ACC112 (cell line): ENCODE measurements at regions not wholly inside any gene's neighbourhood (a gene's known extent, or its start where the extent isn't known, plus 50 kb on each side); places are given as distances from the start of the nearest gene placed in this dataset.

Experiments used
- H2AFZ ChIP-seq: fragments of 200-600 bp; sonication (generic); one replicate; pipeline ENCODE4 v1.6.0; 2017; ENCODE audit warnings: antibody characterized with exemption, low read length; ENCODE audit not compliant: unreplicated experiment
- H3K27ac ChIP-seq: fragments of 200-600 bp; sonication (generic); 2 replicates; pipeline ENCODE4 v1.5.1; 2014; ENCODE audit warnings: low read depth, mild to moderate bottlenecking, antibody characterized with exemption, low read length, moderate library complexity
- H3K27me3 ChIP-seq: fragments of 200-600 bp; sonication (generic); 2 replicates; pipeline ENCODE4 v1.6.1; 2014; ENCODE audit warnings: mild to moderate bottlenecking, antibody characterized with exemption, low read length, moderate library complexity, mixed read lengths; ENCODE audit not compliant: insufficient read depth
- H3K36me3 ChIP-seq: fragments of 200-600 bp; sonication (generic); 2 replicates; pipeline ENCODE4 v1.6.1; 2016; ENCODE audit warnings: mild to moderate bottlenecking, antibody characterized with exemption, low read length, moderate library complexity, mixed read lengths; ENCODE audit not compliant: insufficient read depth
- H3K4me1 ChIP-seq: fragments of 200-600 bp; sonication (generic); one replicate; pipeline ENCODE4 v1.6.1; 2016; ENCODE audit warnings: low read length, mixed read lengths; ENCODE audit not compliant: insufficient read depth, unreplicated experiment, control insufficient read depth
- H3K4me3 ChIP-seq: fragments of 200-600 bp; sonication (generic); 2 replicates; pipeline ENCODE4 v1.5.1; 2014; ENCODE audit warnings: mild to moderate bottlenecking, low read depth, low read length
- H3K79me2 ChIP-seq: fragments of 200-600 bp; sonication (generic); one replicate; pipeline ENCODE4 v1.6.0; 2016; ENCODE audit warnings: low read length; ENCODE audit not compliant: control insufficient read depth, unreplicated experiment, insufficient read depth

GRCh38 chr11:127587511-127587910 lies 586.9 kb upstream of the KIRREL3 start:
- Histone ChIP-seq H3K27me3 (no peaks in the 10 kb centered on the region; the same call in 1 of the 2 replicates), H3K4me3 (no peak overlapping the region), H3K4me1 (no peaks in the 10 kb centered on the region), H3K27ac (no peak overlapping the region), H3K36me3 (no peaks in the 10 kb centered on the region), H2AFZ (no peak overlapping the region), H3K79me2 (no peaks in the 10 kb centered on the region)

- Histone ChIP-seq H3K79me2 (no peaks in the 10 kb centered on the region), H3K4me1 (no peaks in the 10 kb centered on the region), H3K36me3 (no peaks in the 10 kb centered on the region), H3K27me3 (no peaks in the 10 kb centered on the region), H3K4me3 (no peak overlapping the region), H3K27ac (no peak overlapping the region), H2AFZ (no peak overlapping the region)
These were observed 575.6 kb upstream of the KIRREL3 start for GRCh38 chr11:127576210-127576609.

GRCh38 chr11:127574478-127574877 lies 573.9 kb upstream of the KIRREL3 start:
- Histone ChIP-seq H3K36me3 (no peaks in the 10 kb centered on the region), H3K4me1 (no peaks in the 10 kb centered on the region), H3K27me3 (no peaks in the 10 kb centered on the region), H2AFZ (no peak overlapping the region), H3K79me2 (no peaks in the 10 kb centered on the region), H3K4me3 (no peak overlapping the region), H3K27ac (no peak overlapping the region)

GRCh38 chr11:127568891-127569290 lies 568.3 kb upstream of the KIRREL3 start:
- Histone ChIP-seq H3K27me3 (no peaks in the 10 kb centered on the region), H3K27ac (no peak overlapping the region), H3K4me1 (no peaks in the 10 kb centered on the region), H3K4me3 (no peak overlapping the region), H3K36me3 (no peaks in the 10 kb centered on the region), H2AFZ (no peak overlapping the region), H3K79me2 (no peaks in the 10 kb centered on the region)

DNA sequence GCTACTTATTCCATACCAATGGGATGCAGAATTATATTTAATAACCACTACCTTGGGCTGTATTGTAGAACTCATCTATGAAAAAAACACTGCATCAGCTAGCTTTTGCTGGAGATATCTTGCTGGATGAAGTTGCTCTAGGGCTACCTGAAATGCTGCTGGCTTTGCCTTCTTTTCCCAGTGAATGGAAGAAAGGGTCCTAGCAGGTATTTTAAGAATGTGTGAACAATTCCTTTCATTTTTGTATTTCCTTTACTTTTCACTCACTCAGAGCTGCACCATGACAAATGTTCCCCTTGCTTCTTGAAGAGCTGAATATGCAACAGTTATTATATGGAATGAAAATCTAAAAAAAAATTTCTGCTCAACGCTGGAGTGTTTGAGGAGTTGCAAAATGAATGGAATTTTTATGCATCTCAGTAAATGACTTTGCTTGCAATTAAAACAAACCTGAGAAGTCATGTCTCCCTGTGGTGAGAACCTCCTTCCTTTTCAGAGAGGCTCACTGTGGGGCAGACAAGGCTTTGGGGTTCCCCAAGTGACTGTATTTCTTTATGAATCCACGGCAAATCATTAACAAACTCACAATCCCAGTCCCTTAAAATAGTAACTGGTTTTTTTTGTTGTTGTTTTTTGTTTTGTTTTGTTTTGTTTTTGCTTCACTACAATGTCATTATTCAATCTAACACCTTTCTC lies 566.8 kb upstream of the KIRREL3 start:
- H3K4me1 ChIP-seq, result no peaks in the 10 kb centered on the region
- H2AFZ ChIP-seq, result no peak overlapping the region
- no peaks in the 10 kb centered on the region for H3K79me2 ChIP-seq
- no peak overlapping the region for H3K4me3 ChIP-seq
- no peaks in the 10 kb centered on the region for H3K27me3 ChIP-seq
- H3K36me3 ChIP-seq, result no peaks in the 10 kb centered on the region
- no peak overlapping the region for H3K27ac ChIP-seq

DNA sequence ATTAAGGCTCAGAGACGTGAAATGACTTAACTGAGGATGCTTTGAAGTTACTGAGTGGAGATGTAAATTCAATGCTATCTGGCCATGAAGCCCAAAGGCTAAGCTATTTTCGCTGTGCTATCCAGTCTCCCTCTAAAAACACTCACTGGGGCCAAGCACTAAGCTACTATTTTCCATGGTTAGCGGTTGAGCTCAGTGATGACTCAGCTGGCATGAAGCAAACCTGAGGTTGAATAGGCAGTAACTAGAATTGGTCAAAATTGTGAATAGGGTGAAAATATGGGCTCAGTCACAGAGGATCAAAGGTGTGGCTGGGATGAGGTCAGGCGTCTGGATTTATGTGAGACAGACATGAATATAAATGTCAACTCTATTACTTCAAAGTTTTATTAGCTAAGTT lies 564.2 kb upstream of the KIRREL3 start:
- H3K4me1 ChIP-seq, result no peaks in the 10 kb centered on the region
- H2AFZ ChIP-seq, result no peak overlapping the region
- no peaks in the 10 kb centered on the region for H3K36me3 ChIP-seq
- no peaks in the 10 kb centered on the region for H3K27me3 ChIP-seq
- no peak overlapping the region for H3K27ac ChIP-seq
- H3K79me2 ChIP-seq, result no peaks in the 10 kb centered on the region
- H3K4me3 ChIP-seq, result no peak overlapping the region

DNA sequence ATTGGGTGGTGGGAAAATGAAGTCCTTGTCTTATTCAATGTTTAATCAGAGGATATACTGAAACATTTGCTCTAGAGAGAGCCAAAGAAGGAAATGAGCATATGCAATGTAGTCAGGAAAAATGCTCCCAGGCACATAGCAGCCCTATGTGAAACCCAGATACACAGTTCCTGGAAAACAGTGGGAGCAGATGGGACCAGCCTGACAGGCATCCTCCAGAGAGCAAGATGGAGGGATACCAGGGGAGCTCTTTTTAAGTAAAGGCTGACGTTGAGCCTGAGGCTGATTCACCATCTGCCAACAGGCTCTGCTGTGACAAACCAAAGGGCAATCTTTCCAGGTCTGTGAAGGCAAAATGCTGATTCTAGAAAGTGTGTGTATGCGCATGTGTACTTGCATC lies 559.4 kb upstream of the KIRREL3 start:
- Histone ChIP-seq H3K4me1 (no peaks in the 10 kb centered on the region), H3K4me3 (no peak overlapping the region), H3K36me3 (no peaks in the 10 kb centered on the region), H2AFZ (no peak overlapping the region), H3K27ac (no peak overlapping the region), H3K79me2 (no peaks in the 10 kb centered on the region), H3K27me3 (no peaks in the 10 kb centered on the region)

DNA sequence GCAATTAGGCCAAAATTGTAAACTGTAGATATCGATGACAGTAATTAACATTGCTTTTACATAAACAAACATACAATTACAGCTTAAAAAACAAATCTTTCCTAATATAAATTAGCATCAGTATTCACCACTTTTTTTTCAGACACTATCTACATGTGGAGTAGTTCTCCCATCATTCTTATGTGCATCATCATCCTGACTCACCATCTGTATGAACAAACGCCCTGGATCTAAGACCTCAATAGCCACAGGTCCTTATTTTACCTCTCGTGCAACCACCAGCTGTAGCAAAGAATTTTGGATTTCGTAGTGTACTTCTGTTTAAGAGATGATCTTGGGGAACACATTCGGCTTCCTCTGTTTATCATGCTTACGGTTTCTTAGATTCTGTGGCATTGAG lies 551.9 kb upstream of the KIRREL3 start:
- Histone ChIP-seq H3K4me3 (no peak overlapping the region), H2AFZ (no peak overlapping the region), H3K79me2 (no peaks in the 10 kb centered on the region), H3K36me3 (no peaks in the 10 kb centered on the region), H3K27me3 (no peaks in the 10 kb centered on the region), H3K27ac (no peak overlapping the region), H3K4me1 (no peaks in the 10 kb centered on the region)

- Histone ChIP-seq H3K27me3 (no peaks in the 10 kb centered on the region), H3K27ac (no peak overlapping the region), H3K79me2 (no peaks in the 10 kb centered on the region), H3K36me3 (no peaks in the 10 kb centered on the region), H2AFZ (no peak overlapping the region), H3K4me1 (no peaks in the 10 kb centered on the region), H3K4me3 (no peak overlapping the region)
These were observed 530.6 kb upstream of the KIRREL3 start for GRCh38 chr11:127531167-127531566.

DNA sequence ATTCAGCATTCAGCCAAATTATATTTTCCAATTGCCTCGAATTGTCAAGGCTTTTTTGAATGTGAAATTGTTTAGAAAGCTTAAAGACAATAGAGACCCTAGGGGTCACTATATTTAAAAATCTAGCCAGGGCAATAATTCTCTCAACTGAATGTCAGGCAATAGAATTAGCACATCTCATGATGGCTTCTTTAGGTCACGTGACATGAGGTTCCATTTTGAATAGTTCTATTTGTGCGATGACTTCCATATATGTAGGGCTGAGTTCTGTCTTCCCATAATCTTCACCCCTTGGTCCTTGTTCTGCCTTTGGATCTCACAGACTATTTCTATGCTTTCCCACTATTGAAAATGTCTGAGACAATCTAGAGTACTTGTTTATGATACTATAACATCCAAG lies 527.7 kb upstream of the KIRREL3 start:
- no peak overlapping the region for H2AFZ ChIP-seq
- no peaks in the 10 kb centered on the region for H3K4me1 ChIP-seq
- no peak overlapping the region for H3K27ac ChIP-seq
- H3K36me3 ChIP-seq, result no peaks in the 10 kb centered on the region
- H3K4me3 ChIP-seq, result no peak overlapping the region
- no peaks in the 10 kb centered on the region for H3K79me2 ChIP-seq
- no peaks in the 10 kb centered on the region for H3K27me3 ChIP-seq

- Histone ChIP-seq H3K36me3 (no peaks in the 10 kb centered on the region), H3K79me2 (no peaks in the 10 kb centered on the region), H3K4me1 (no peaks in the 10 kb centered on the region), H3K27me3 (no peaks in the 10 kb centered on the region), H3K4me3 (no peak overlapping the region), H2AFZ (no peak overlapping the region), H3K27ac (no peak overlapping the region)
These were observed 524.0 kb upstream of the KIRREL3 start for GRCh38 chr11:127524618-127525017.
